C4-2B (cell line): ENCODE measurements at regions not wholly inside any gene's neighbourhood (a gene's known extent, or its start where the extent isn't known, plus 50 kb on each side); places are given as distances from the start of the nearest gene placed in this dataset.
"Not testable (repeated sequence)": the region's sequence is repeated elsewhere in the genome, so short reads cannot be mapped to it uniquely, and the experiment has no call there.

Experiments used
- H3K27ac ChIP-seq: fragments of 450-650 bp; 2 replicates; pipeline ENCODE4 v1.5.1; 2017
- CTCF ChIP-seq: fragments of 450-650 bp; conservative IDR thresholded peaks from 2 replicates; pipeline ENCODE4 v1.5.1; 2017; ENCODE audit warnings: mild to moderate bottlenecking
- ZFX ChIP-seq: fragments of 450-650 bp; IDR thresholded peaks from 2 replicates; pipeline ENCODE4 v1.6.1; 2017

GRCh38 chr21:25175938-25176337 lies 431.3 kb downstream of the MRPL39 start:
- TF ChIP-seq ZFX (no peak), CTCF (no peak)
- no peak overlapping the region for H3K27ac ChIP-seq

- H3K27ac ChIP-seq = no peak overlapping the region
- no peak for TF ChIP-seq ZFX
- TF ChIP-seq CTCF = no peak
Measured at GRCh38 chr21:25171438-25171837, 435.8 kb downstream of the MRPL39 start.

GRCh38 chr21:25170681-25171080 lies 436.6 kb downstream of the MRPL39 start:
- no peak overlapping the region for H3K27ac ChIP-seq
- TF ChIP-seq ZFX (no peak), CTCF (no peak)

- no peak overlapping the region for H3K27ac ChIP-seq
- no peak for TF ChIP-seq ZFX
- TF ChIP-seq CTCF = no peak
Measured at GRCh38 chr21:25169370-25169769, 437.9 kb downstream of the MRPL39 start.

GRCh38 chr21:25166904-25167303 lies 440.4 kb downstream of the MRPL39 start:
- H3K27ac ChIP-seq = not testable (repeated sequence)

GRCh38 chr21:25161571-25161970 lies 445.7 kb downstream of the MRPL39 start:
- no peak overlapping the region for H3K27ac ChIP-seq
- TF ChIP-seq ZFX = no peak
- TF ChIP-seq CTCF = no peak

- not testable (repeated sequence) for H3K27ac ChIP-seq
Measured at GRCh38 chr21:25155020-25155419, 452.3 kb downstream of the MRPL39 start.

- no peak overlapping the region for H3K27ac ChIP-seq
- TF ChIP-seq CTCF = no peak
- TF ChIP-seq ZFX = no peak
Measured at GRCh38 chr21:25149022-25149421, 458.3 kb downstream of the MRPL39 start.

GRCh38 chr21:25139414-25139813 lies 467.9 kb downstream of the MRPL39 start:
- H3K27ac ChIP-seq = no peak overlapping the region
- TF ChIP-seq CTCF (no peak), ZFX (no peak)
